ENCODE measurements at regions not wholly inside any gene's neighbourhood (a gene's known extent, or its start where the extent isn't known, plus 50 kb on each side); places are given as distances from the start of the nearest gene placed in this dataset.

GRCh38 chr7:79785556-79785955 lies 332.1 kb upstream of the MAGI2 start:
- no peak for TF ChIP-seq GATA2 (IDR thresholded peaks at IDR 0.05; ENCODE audit: insufficient read depth, insufficient read length, low read depth, low read length)
- no peak for TF ChIP-seq CTCF (IDR thresholded peaks at IDR 0.05; ENCODE audit: extremely low read depth in 1 of 2, insufficient read depth in 1 of 2, low read depth in 1 of 2, low read length in 2 of 2)
- no peak for TF ChIP-seq EZH2 (IDR thresholded peaks at IDR 0.05; ENCODE audit: borderline replicate concordance, low read depth, low read length, severe bottlenecking)
- TF ChIP-seq, protein P1, sequence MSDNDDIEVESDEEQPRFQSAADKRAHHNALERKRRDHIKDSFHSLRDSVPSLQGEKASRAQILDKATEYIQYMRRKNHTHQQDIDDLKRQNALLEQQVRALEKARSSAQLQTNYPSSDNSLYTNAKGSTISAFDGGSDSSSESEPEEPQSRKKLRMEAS (IDR thresholded peaks at IDR 0.05; ENCODE audit: insufficient read depth, insufficient read length) = no peak

Measured in endothelial cell of umbilical vein (primary cell).